Effector memory CD8-positive, alpha-beta T cell (primary cell): ENCODE measurements at regions not wholly inside any gene's neighbourhood (a gene's known extent, or its start where the extent isn't known, plus 50 kb on each side); places are given as distances from the start of the nearest gene placed in this dataset.

Experiments
- ATAC-seq: fragments of 150-1000 bp; cut with Tn5 transposase; replicated peaks from 2 replicates; pipeline ENCODE4 v1.10.0; 2021; ENCODE audit warnings: mild to moderate bottlenecking, moderate library complexity
- DNase-seq, 3 experiments: peaks; one replicate each; pipeline ENCODE4 v3.0.0; 2021
- H3K27ac Mint-ChIP-seq, 2 donors: one replicate each; pipeline ENCODE4 v1.8.0; 2022; ENCODE audit warnings: mild to moderate bottlenecking in 2 of 2, mixed read lengths in 2 of 2, moderate library complexity in 2 of 2
- H3K27me3 Mint-ChIP-seq, 2 donors: one replicate each; pipeline ENCODE4 v1.8.0; 2022; ENCODE audit warnings: mixed read lengths in 2 of 2
- H3K36me3 Mint-ChIP-seq: one replicate; pipeline ENCODE4 v1.8.0; 2022; ENCODE audit warnings: mild to moderate bottlenecking, moderate library complexity, mixed read lengths; ENCODE audit not compliant: insufficient read depth
- H3K4me1 Mint-ChIP-seq, 2 donors: one replicate each; pipeline ENCODE4 v1.8.0; 2022; ENCODE audit warnings: low read depth in 2 of 2, mixed read lengths in 2 of 2
- H3K4me3 Mint-ChIP-seq, 2 donors: one replicate each; pipeline ENCODE4 v1.8.0; 2022; ENCODE audit warnings: mild to moderate bottlenecking in 2 of 2, mixed read lengths in 2 of 2, moderate library complexity in 2 of 2
- H3K9me3 Mint-ChIP-seq, 2 donors: one replicate each; pipeline ENCODE4 v1.8.0; 2022; ENCODE audit warnings: mixed read lengths in 2 of 2

DNA sequence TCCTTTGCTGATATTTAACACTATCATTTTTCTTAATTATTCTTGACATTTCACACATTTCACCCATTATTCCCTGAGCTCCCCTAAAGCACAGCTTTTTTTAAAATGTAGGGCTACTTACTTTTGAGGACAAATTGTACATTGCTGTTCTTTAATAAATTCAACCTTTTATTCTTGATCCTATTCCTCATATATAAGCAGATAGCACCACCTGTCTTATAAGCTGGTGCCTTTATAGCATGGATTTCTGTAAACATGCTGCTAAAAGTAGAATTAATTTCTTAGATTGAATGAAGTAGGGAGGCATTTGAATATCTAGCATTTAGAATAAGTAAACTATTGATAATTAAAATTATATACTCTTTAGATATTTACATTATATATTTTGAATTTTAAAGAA, 603.4 kb upstream of the PCDH9 start:
- no peaks in the 10 kb centered on the region for H3K36me3 Mint-ChIP-seq
- DNase-seq: no peak
- H3K4me3 Mint-ChIP-seq: no peak overlapping the region
- no peak overlapping the region for H3K27ac Mint-ChIP-seq
- peaks cover 8% of the 10 kb centered on the region in 2 donors for H3K9me3 Mint-ChIP-seq
- H3K4me1 Mint-ChIP-seq: no peaks in the 10 kb centered on the region
- no peaks in the 10 kb centered on the region for H3K27me3 Mint-ChIP-seq
- no peak for ATAC-seq

GRCh38 chr13:67829641-67830040, 599.5 kb upstream of the PCDH9 start:
- Mint-ChIP-seq H3K9me3 (peaks cover 8 to 12% of the 10 kb centered on the region in 2 donors), H3K36me3 (no peaks in the 10 kb centered on the region), H3K27ac (no peak overlapping the region), H3K4me1 (no peaks in the 10 kb centered on the region), H3K4me3 (no peak overlapping the region), H3K27me3 (no peaks in the 10 kb centered on the region)
- ATAC-seq: no peak
- DNase-seq: no peak

GRCh38 chr13:67827992-67828391, 597.9 kb upstream of the PCDH9 start:
- no peak for DNase-seq
- H3K4me1 Mint-ChIP-seq: no peaks in the 10 kb centered on the region
- H3K36me3 Mint-ChIP-seq: no peaks in the 10 kb centered on the region
- no peak overlapping the region for H3K4me3 Mint-ChIP-seq
- peaks cover 8 to 12% of the 10 kb centered on the region in 2 donors for H3K9me3 Mint-ChIP-seq
- no peak for ATAC-seq
- no peaks in the 10 kb centered on the region for H3K27me3 Mint-ChIP-seq
- no peak overlapping the region for H3K27ac Mint-ChIP-seq

GRCh38 chr13:67821606-67822005, 591.5 kb upstream of the PCDH9 start:
- peaks cover 0 to 4% of the 10 kb centered on the region in 2 donors for H3K9me3 Mint-ChIP-seq
- H3K27me3 Mint-ChIP-seq: no peaks in the 10 kb centered on the region
- no peak overlapping the region for H3K27ac Mint-ChIP-seq
- H3K4me3 Mint-ChIP-seq: no peak overlapping the region
- H3K4me1 Mint-ChIP-seq: no peaks in the 10 kb centered on the region
- no peak for DNase-seq
- no peak for ATAC-seq
- no peaks in the 10 kb centered on the region for H3K36me3 Mint-ChIP-seq

DNA sequence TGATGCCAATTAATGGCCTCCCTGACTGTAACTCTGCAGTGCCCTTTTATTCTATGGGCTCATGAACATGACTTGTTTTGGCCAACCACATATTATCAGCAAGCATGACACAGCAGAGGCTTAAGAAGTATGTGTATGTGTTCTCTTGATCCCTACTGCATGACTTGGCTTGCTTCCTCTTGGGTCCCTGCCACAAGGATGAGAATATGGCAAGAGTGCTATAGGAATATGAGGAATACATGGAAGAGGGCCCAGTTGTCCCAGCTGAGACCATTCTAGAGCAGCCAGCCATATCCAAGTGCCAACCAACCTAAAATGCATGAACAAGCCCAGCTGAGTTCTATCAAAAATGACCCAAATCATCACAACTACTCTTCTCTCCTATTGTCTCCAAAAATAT, 576.7 kb upstream of the PCDH9 start:
- Mint-ChIP-seq H3K27me3 (no peaks in the 10 kb centered on the region), H3K36me3 (no peaks in the 10 kb centered on the region), H3K27ac (no peak overlapping the region), H3K4me3 (no peak overlapping the region), H3K9me3 (peaks cover 0 to 9% of the 10 kb centered on the region in 2 donors), H3K4me1 (no peaks in the 10 kb centered on the region)
- ATAC-seq (no peak), DNase-seq (no peak)

GRCh38 chr13:67803118-67803517, 573.0 kb upstream of the PCDH9 start:
- Mint-ChIP-seq H3K36me3 (no peaks in the 10 kb centered on the region), H3K4me1 (no peaks in the 10 kb centered on the region), H3K4me3 (no peak overlapping the region), H3K9me3 (peaks cover 7% of the 10 kb centered on the region in 2 donors), H3K27me3 (no peaks in the 10 kb centered on the region), H3K27ac (no peak overlapping the region)
- no peak for ATAC-seq
- DNase-seq: no peak

- DNase-seq (no peak), ATAC-seq (no peak)
- H3K27ac Mint-ChIP-seq: no peak overlapping the region
- H3K4me1 Mint-ChIP-seq: no peaks in the 10 kb centered on the region
- no peak overlapping the region for H3K4me3 Mint-ChIP-seq
- no peaks in the 10 kb centered on the region for H3K27me3 Mint-ChIP-seq
- H3K9me3 Mint-ChIP-seq: peaks cover 0 to 2% of the 10 kb centered on the region in 2 donors
- H3K36me3 Mint-ChIP-seq: no peaks in the 10 kb centered on the region
These were observed 562.1 kb upstream of the PCDH9 start for GRCh38 chr13:67792151-67792676.

- Mint-ChIP-seq H3K4me3 (no peak overlapping the region), H3K27me3 (no peaks in the 10 kb centered on the region), H3K9me3 (peaks cover 0 to 2% of the 10 kb centered on the region in 2 donors), H3K4me1 (no peaks in the 10 kb centered on the region), H3K36me3 (no peaks in the 10 kb centered on the region), H3K27ac (no peak overlapping the region)
- DNase-seq: no peak
- ATAC-seq: no peak
These were observed 560.9 kb upstream of the PCDH9 start for GRCh38 chr13:67791047-67791446.

GRCh38 chr13:67776151-67776550, 546.0 kb upstream of the PCDH9 start:
- no peaks in the 10 kb centered on the region for H3K27me3 Mint-ChIP-seq
- DNase-seq (no peak), ATAC-seq (no peak)
- no peaks in the 10 kb centered on the region for H3K36me3 Mint-ChIP-seq
- H3K4me1 Mint-ChIP-seq: no peaks in the 10 kb centered on the region
- no peak overlapping the region for H3K27ac Mint-ChIP-seq
- no peak overlapping the region for H3K4me3 Mint-ChIP-seq
- peaks cover 5 to 6% of the 10 kb centered on the region in 2 donors for H3K9me3 Mint-ChIP-seq

DNA sequence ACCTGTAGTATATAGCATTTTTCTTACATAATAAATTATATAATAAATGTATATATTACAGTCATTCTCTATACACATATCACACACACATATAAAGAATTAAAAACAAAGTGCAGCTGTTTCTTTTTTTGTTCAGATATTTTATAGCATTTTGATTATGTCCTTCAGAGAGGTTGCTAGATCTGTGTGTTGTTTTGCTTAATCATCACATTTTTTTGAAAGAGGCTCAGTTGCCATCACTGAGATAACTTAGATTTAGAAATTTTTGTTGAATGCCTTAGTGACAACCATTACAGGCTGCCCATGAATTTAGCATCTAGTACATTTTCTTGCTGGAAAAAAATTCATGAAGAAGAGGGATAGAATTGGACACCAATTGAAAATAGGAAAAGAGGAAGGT, 545.2 kb upstream of the PCDH9 start:
- Mint-ChIP-seq H3K27me3 (no peaks in the 10 kb centered on the region), H3K36me3 (no peaks in the 10 kb centered on the region), H3K4me1 (no peaks in the 10 kb centered on the region), H3K27ac (no peak overlapping the region), H3K4me3 (no peak overlapping the region), H3K9me3 (peaks cover 5 to 6% of the 10 kb centered on the region in 2 donors)
- DNase-seq: no peak
- ATAC-seq: no peak

DNA sequence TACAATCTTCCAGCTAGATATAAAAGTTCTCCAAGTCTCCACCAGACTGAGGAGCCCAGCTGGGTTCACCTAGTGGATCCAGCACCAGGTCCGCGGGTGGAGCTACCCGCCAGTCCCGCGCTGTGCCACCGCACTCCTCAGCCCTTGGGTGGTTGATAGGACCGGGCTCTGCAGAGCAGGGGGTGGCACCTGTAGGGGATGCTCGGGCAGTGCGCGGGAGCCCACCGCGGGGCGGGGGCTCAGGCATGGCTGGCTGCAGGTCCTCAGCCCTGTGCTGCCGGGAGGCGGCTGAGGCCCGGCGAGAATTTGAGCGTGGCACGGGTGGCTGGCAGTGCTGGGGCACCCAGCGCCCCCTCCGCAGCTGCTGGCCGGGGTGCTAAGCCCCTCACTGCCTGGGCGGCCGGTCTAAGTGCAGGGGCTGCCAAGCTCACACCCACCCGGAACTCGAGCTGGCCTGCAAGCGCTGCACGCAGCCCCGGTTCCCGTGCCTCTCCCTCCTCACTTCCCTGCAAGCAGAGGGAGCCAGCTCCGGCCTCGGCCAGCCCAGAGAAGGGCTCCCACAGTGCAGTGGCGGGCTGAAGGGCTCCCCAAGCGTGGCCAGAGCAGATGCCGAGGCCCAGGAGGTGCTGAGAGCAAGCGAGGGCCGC, 542.8 kb upstream of the PCDH9 start:
- DNase-seq (no peak), ATAC-seq (no peak)
- H3K9me3 Mint-ChIP-seq: peaks cover 5 to 13% of the 10 kb centered on the region in 2 donors

GRCh38 chr13:67771106-67771505, 541.0 kb upstream of the PCDH9 start:
- Mint-ChIP-seq H3K4me1 (no peaks in the 10 kb centered on the region), H3K4me3 (no peak overlapping the region), H3K9me3 (peaks cover 5 to 6% of the 10 kb centered on the region in 2 donors), H3K27ac (no peak overlapping the region), H3K36me3 (no peaks in the 10 kb centered on the region), H3K27me3 (no peaks in the 10 kb centered on the region)
- DNase-seq (no peak), ATAC-seq (no peak)

More for the DNA sequence above, 542.8 kb upstream of the PCDH9 start:
- H3K4me1 Mint-ChIP-seq: no peaks in the 10 kb centered on the region
- no peak overlapping the region for H3K4me3 Mint-ChIP-seq
- H3K27me3 Mint-ChIP-seq: no peaks in the 10 kb centered on the region
- H3K36me3 Mint-ChIP-seq: no peaks in the 10 kb centered on the region
- H3K27ac Mint-ChIP-seq: no peak overlapping the region

DNA sequence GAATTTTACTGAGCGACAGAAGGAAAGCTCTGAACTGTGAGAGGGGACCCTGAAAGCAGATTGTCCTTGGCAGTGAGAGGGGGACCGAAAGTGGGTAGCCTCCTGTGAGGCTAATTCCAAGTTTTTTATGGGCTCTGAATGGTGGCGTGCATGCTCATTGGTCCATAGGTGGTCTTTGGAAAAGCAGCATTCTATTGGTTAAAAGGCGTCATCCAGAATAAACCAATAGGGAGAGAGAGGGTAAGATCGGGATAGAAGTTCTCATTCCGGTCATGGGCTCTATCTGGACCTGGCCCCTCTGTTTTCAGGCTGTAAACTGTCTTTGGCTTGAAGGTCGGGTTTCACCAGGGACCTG, 539.8 kb upstream of the PCDH9 start:
- Mint-ChIP-seq H3K27ac (no peak overlapping the region), H3K4me3 (no peak overlapping the region), H3K4me1 (no peaks in the 10 kb centered on the region), H3K27me3 (no peaks in the 10 kb centered on the region), H3K36me3 (no peaks in the 10 kb centered on the region), H3K9me3 (peaks cover 6% of the 10 kb centered on the region in 2 donors)
- ATAC-seq (no peak), DNase-seq (no peak)

GRCh38 chr13:67769063-67769986, 539.2 kb upstream of the PCDH9 start:
- Mint-ChIP-seq H3K4me1 (no peaks in the 10 kb centered on the region), H3K27me3 (no peaks in the 10 kb centered on the region), H3K9me3 (peaks cover 6 to 8% of the 10 kb centered on the region in 2 donors), H3K27ac (no peak overlapping the region), H3K36me3 (no peaks in the 10 kb centered on the region), H3K4me3 (no peak overlapping the region)
- no peak for DNase-seq
- ATAC-seq: no peak
